ENCODE measurements at regions not wholly inside any gene's neighbourhood (a gene's known extent, or its start where the extent isn't known, plus 50 kb on each side); places are given as distances from the start of the nearest gene placed in this dataset.

DNA sequence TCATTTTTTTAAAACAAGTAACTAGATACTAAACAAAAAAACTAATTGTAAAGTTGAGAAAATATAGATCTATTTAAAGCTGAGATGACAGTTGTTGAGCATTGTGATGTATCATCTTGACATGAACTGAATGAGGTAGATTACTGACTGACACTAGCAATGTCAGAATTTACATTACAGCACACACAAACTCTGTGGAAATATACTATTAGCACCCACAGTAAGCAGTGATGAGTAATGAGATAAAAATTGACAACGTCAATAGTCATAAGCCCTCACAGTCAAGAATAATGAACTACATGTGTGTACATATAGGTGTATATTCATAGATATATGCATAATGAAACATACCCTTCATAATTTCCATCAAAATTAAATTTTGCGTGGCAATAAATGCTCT is 368.4 kb downstream of the TFEC start:
- Histone ChIP-seq H2AFZ (no peak overlapping the region), H3K4me2 (no peak overlapping the region), H3K9me2 (ENCODE audit: insufficient read depth) (no peaks in the 10 kb centered on the region), H3F3A (ENCODE audit: insufficient read depth, low read depth) (no peaks in the 10 kb centered on the region), H3K4me3 (no peak overlapping the region), H3K36me3 (ENCODE audit: low read depth) (no peaks in the 10 kb centered on the region), H4K20me1 (ENCODE audit: insufficient read depth) (no peaks in the 10 kb centered on the region), H3K4me1 (replicated peaks; ENCODE audit: insufficient read depth) (no peaks in the 10 kb centered on the region), H3K27ac (no peak overlapping the region), H3K9me3 (ENCODE audit: insufficient read depth, low read depth) (no peaks in the 10 kb centered on the region), H3K27me3 (ENCODE audit: insufficient read depth, low read depth) (no peaks in the 10 kb centered on the region), H3K79me2 (ENCODE audit: low read depth) (no peaks in the 10 kb centered on the region)
- TF ChIP-seq, protein P1, sequence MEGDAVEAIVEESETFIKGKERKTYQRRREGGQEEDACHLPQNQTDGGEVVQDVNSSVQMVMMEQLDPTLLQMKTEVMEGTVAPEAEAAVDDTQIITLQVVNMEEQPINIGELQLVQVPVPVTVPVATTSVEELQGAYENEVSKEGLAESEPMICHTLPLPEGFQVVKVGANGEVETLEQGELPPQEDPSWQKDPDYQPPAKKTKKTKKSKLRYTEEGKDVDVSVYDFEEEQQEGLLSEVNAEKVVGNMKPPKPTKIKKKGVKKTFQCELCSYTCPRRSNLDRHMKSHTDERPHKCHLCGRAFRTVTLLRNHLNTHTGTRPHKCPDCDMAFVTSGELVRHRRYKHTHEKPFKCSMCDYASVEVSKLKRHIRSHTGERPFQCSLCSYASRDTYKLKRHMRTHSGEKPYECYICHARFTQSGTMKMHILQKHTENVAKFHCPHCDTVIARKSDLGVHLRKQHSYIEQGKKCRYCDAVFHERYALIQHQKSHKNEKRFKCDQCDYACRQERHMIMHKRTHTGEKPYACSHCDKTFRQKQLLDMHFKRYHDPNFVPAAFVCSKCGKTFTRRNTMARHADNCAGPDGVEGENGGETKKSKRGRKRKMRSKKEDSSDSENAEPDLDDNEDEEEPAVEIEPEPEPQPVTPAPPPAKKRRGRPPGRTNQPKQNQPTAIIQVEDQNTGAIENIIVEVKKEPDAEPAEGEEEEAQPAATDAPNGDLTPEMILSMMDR (conservative IDR thresholded peaks at IDR 0.05), result no peak
- TF ChIP-seq EZH2 (IDR thresholded peaks at IDR 0.05; ENCODE audit: low read depth), result no peak
- CTCF ChIA-PET, result no interaction called here
- no peak for DNase-seq
- POLR2A ChIA-PET (ENCODE audit: unreplicated experiment), result no interaction called here
- BruUV-seq (replicated peaks), result no TSS peak
- intact Hi-C loops (cut with micrococcal nuclease; ENCODE audit: unreplicated experiment), result no loop called here

DNA sequence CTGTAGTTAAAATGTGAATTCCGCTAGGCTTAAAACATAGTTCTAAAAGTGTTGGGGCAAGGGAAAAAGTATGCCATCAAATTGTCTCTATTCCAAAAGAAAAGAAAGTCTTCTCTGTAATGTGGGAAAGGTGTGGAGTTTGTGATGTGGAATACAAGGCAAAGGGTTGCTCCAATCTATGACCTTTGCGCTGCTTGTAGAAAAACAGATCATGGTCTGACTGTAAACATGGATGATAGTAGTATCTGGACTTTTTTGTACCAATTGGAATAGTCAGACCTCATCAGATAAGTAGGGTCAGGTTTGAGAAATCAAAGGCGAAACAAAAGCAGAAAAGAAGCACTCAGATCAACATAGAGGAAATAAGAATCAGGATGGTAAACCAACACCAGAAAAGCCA is 372.3 kb downstream of the TFEC start:
- POLR2A ChIA-PET (ENCODE audit: unreplicated experiment), result no interaction called here
- Histone ChIP-seq H3K4me2 (no peak overlapping the region), H2AFZ (0 out of 2 replicates have a peak overlapping the region, but pooled peaks have one; percentile 48), H3K27me3 (ENCODE audit: insufficient read depth, low read depth) (no peaks in the 10 kb centered on the region), H3K4me3 (no peak overlapping the region), H3K4me1 (replicated peaks; ENCODE audit: insufficient read depth) (no peaks in the 10 kb centered on the region), H3K79me2 (ENCODE audit: low read depth) (no peaks in the 10 kb centered on the region), H3K27ac (no peak overlapping the region), H3K9me3 (ENCODE audit: insufficient read depth, low read depth) (no peaks in the 10 kb centered on the region), H3F3A (ENCODE audit: insufficient read depth, low read depth) (no peaks in the 10 kb centered on the region), H3K36me3 (ENCODE audit: low read depth) (no peaks in the 10 kb centered on the region), H3K9me2 (ENCODE audit: insufficient read depth) (no peaks in the 10 kb centered on the region), H4K20me1 (ENCODE audit: insufficient read depth) (no peaks in the 10 kb centered on the region)
- intact Hi-C loops (cut with micrococcal nuclease; ENCODE audit: unreplicated experiment), result no loop called here
- DNase-seq, result no peak
- BruUV-seq (replicated peaks), result no TSS peak
- CTCF ChIA-PET, result interaction anchor here (0.6 kb wide), 1 partner anchor 238 kb away, joined by 3 read pairs; no protein-coding TSS in a partner anchor
- TF ChIP-seq EZH2 (IDR thresholded peaks at IDR 0.05; ENCODE audit: low read depth), result no peak
- TF ChIP-seq, protein P1 (conservative IDR thresholded peaks at IDR 0.05), result no peak

DNA sequence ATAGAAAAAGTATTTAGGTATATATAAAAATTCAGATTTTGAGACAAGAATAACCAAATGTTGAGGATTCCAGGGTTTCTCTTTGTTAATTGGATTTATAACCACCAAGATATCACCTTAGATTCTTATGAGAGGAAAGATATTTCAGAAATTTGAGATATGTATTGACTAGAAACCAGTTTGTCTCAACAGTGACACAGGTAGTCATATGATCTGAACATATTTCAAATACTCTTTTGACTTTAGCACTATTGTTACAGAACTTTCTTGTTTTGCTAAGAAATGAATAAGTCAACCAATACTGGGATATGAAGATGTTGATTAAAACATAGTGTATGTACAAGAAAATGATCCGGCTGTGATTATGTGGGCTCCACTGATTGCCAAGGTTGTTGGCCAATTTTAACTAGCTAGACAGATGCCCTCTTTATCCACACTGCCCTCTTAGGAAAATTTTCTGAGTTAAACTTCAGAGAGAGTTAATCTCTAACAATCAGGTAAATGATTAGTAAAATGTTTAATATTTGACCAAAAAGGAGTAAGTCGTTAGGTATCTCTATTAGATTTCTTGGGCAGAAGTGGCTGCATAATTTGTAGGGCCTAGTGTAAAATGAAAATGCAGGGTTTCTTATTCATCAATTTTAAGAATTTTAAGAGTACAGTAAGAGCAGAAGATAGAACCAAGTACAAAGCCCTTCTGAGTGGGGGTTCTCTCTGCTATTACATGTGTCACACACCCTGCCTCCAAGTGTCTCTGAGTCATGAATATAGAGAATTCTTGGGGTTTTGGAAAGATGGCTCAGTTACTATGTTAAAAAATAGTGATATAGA is 376.0 kb downstream of the TFEC start:
- H3F3A ChIP-seq (ENCODE audit: insufficient read depth, low read depth), result no peaks in the 10 kb centered on the region
- no peak for DNase-seq
- no peaks in the 10 kb centered on the region for H3K27me3 ChIP-seq (ENCODE audit: insufficient read depth, low read depth)
- TF ChIP-seq EZH2 (IDR thresholded peaks at IDR 0.05; ENCODE audit: low read depth), result no peak
- TF ChIP-seq, protein P1 (conservative IDR thresholded peaks at IDR 0.05), result no peak
- POLR2A ChIA-PET (ENCODE audit: unreplicated experiment), result no interaction called here
- no peaks in the 10 kb centered on the region for H4K20me1 ChIP-seq (ENCODE audit: insufficient read depth)
- CTCF ChIA-PET, result no interaction called here
- no peaks in the 10 kb centered on the region for H3K79me2 ChIP-seq (ENCODE audit: low read depth)
- BruUV-seq (replicated peaks), result no TSS peak
- no peak overlapping the region for H2AFZ ChIP-seq
- H3K9me3 ChIP-seq (ENCODE audit: insufficient read depth, low read depth), result no peaks in the 10 kb centered on the region
- no peak overlapping the region for H3K4me2 ChIP-seq
- H3K27ac ChIP-seq, result no peak overlapping the region
- intact Hi-C loops (cut with micrococcal nuclease; ENCODE audit: unreplicated experiment), result no loop called here
- H3K9me2 ChIP-seq (ENCODE audit: insufficient read depth), result no peaks in the 10 kb centered on the region
- H3K4me3 ChIP-seq, result no peak overlapping the region
- H3K4me1 ChIP-seq (replicated peaks; ENCODE audit: insufficient read depth), result no peaks in the 10 kb centered on the region
- no peaks in the 10 kb centered on the region for H3K36me3 ChIP-seq (ENCODE audit: low read depth)

Measured in PC-9 (cell line).